WERI-Rb-1 (cell line): ENCODE measurements at regions not wholly inside any gene's neighbourhood (a gene's known extent, or its start where the extent isn't known, plus 50 kb on each side); places are given as distances from the start of the nearest gene placed in this dataset.
"Not testable (repeated sequence)": the region's sequence is repeated elsewhere in the genome, so short reads cannot be mapped to it uniquely, and the experiment has no call there.

Source experiments
- DNase-seq: peaks from one replicate; pipeline ENCODE4 v3.0.0-alpha.2; 2020
- H3K27ac ChIP-seq: fragments of 250-450 bp; sonication (Bioruptor Pico); 2 replicates; pipeline ENCODE4 v1.5.1; 2020; ENCODE audit warnings: mild to moderate bottlenecking, moderate library complexity
- H3K27me3 ChIP-seq: fragments of 250-450 bp; sonication (Bioruptor Pico); 2 replicates; pipeline ENCODE4 v1.5.1; 2021; ENCODE audit warnings: mild to moderate bottlenecking, low read depth, moderate library complexity; ENCODE audit not compliant: insufficient read depth, severe bottlenecking
- H3K36me3 ChIP-seq: fragments of 250-450 bp; sonication (Bioruptor Pico); 2 replicates; pipeline ENCODE4 v1.5.1; 2020; ENCODE audit warnings: mild to moderate bottlenecking, moderate library complexity
- H3K4me3 ChIP-seq: 2 replicates; pipeline ENCODE4 v1.5.1; 2011; ENCODE audit warnings: low read depth, mild to moderate bottlenecking, control low read depth, low read length
- H3K9me3 ChIP-seq: fragments of 250-450 bp; sonication (Bioruptor Pico); 2 replicates; pipeline ENCODE4 v1.5.1; 2021; ENCODE audit warnings: mild to moderate bottlenecking, moderate library complexity; ENCODE audit not compliant: severe bottlenecking

GRCh38 chr2:87497700-87498099 is 250.2 kb upstream of the PLGLB2 start:
- not testable (repeated sequence) for H3K9me3 ChIP-seq, H3K36me3 ChIP-seq, DNase-seq, H3K4me3 ChIP-seq, H3K27me3 ChIP-seq, H3K27ac ChIP-seq

GRCh38 chr2:87498169-87498853 is 249.6 kb upstream of the PLGLB2 start:
- H3K4me3 ChIP-seq, H3K9me3 ChIP-seq, H3K27me3 ChIP-seq, DNase-seq, H3K27ac ChIP-seq, H3K36me3 ChIP-seq: not testable (repeated sequence)

- DNase-seq, H3K9me3 ChIP-seq, H3K36me3 ChIP-seq, H3K27me3 ChIP-seq, H3K4me3 ChIP-seq, H3K27ac ChIP-seq: not testable (repeated sequence)
Observed at GRCh38 chr2:87498854-87499238, 249.0 kb upstream of the PLGLB2 start.

GRCh38 chr2:87499860-87500259 is 248.0 kb upstream of the PLGLB2 start:
- not testable (repeated sequence) for H3K36me3 ChIP-seq, DNase-seq, H3K9me3 ChIP-seq, H3K4me3 ChIP-seq, H3K27ac ChIP-seq, H3K27me3 ChIP-seq

GRCh38 chr2:87500421-87500820 is 247.5 kb upstream of the PLGLB2 start:
- H3K27ac ChIP-seq, DNase-seq: not testable (repeated sequence)

GRCh38 chr2:87500951-87501350 is 246.9 kb upstream of the PLGLB2 start:
- not testable (repeated sequence) for H3K4me3 ChIP-seq, H3K27me3 ChIP-seq, DNase-seq, H3K36me3 ChIP-seq, H3K27ac ChIP-seq, H3K9me3 ChIP-seq

More at GRCh38 chr2:87500421-87500820, 247.5 kb upstream of the PLGLB2 start:
- H3K4me3 ChIP-seq, H3K36me3 ChIP-seq, H3K27me3 ChIP-seq, H3K9me3 ChIP-seq: not testable (repeated sequence)

- DNase-seq, H3K36me3 ChIP-seq, H3K4me3 ChIP-seq, H3K27ac ChIP-seq, H3K27me3 ChIP-seq, H3K9me3 ChIP-seq: not testable (repeated sequence)
Observed at GRCh38 chr2:87502948-87503347, 244.9 kb upstream of the PLGLB2 start.

GRCh38 chr2:87505239-87505638 is 242.6 kb upstream of the PLGLB2 start:
- not testable (repeated sequence) for H3K4me3 ChIP-seq

GRCh38 chr2:87505909-87506308 is 242.0 kb upstream of the PLGLB2 start:
- not testable (repeated sequence) for DNase-seq, H3K4me3 ChIP-seq, H3K27me3 ChIP-seq, H3K36me3 ChIP-seq, H3K9me3 ChIP-seq, H3K27ac ChIP-seq

More at GRCh38 chr2:87505239-87505638, 242.6 kb upstream of the PLGLB2 start:
- not testable (repeated sequence) for H3K27ac ChIP-seq, H3K27me3 ChIP-seq, DNase-seq, H3K9me3 ChIP-seq, H3K36me3 ChIP-seq

GRCh38 chr2:87507378-87508348 is 240.2 kb upstream of the PLGLB2 start:
- not testable (repeated sequence) for H3K27me3 ChIP-seq, DNase-seq

GRCh38 chr2:87511195-87511778 is 236.6 kb upstream of the PLGLB2 start:
- not testable (repeated sequence) for H3K4me3 ChIP-seq, H3K9me3 ChIP-seq, DNase-seq, H3K36me3 ChIP-seq, H3K27ac ChIP-seq, H3K27me3 ChIP-seq

More at GRCh38 chr2:87507378-87508348, 240.2 kb upstream of the PLGLB2 start:
- not testable (repeated sequence) for H3K36me3 ChIP-seq, H3K4me3 ChIP-seq, H3K9me3 ChIP-seq, H3K27ac ChIP-seq

GRCh38 chr2:87512864-87513530 is 234.9 kb upstream of the PLGLB2 start:
- H3K9me3 ChIP-seq, H3K27ac ChIP-seq, DNase-seq, H3K4me3 ChIP-seq, H3K36me3 ChIP-seq, H3K27me3 ChIP-seq: not testable (repeated sequence)

- not testable (repeated sequence) for DNase-seq, H3K27ac ChIP-seq
Observed at GRCh38 chr2:87514034-87514433, 233.9 kb upstream of the PLGLB2 start.

GRCh38 chr2:87514515-87514914 is 233.4 kb upstream of the PLGLB2 start:
- H3K27me3 ChIP-seq, DNase-seq, H3K27ac ChIP-seq: not testable (repeated sequence)

More at GRCh38 chr2:87514034-87514433, 233.9 kb upstream of the PLGLB2 start:
- not testable (repeated sequence) for H3K27me3 ChIP-seq, H3K4me3 ChIP-seq, H3K9me3 ChIP-seq, H3K36me3 ChIP-seq

More at GRCh38 chr2:87514515-87514914, 233.4 kb upstream of the PLGLB2 start:
- not testable (repeated sequence) for H3K9me3 ChIP-seq, H3K36me3 ChIP-seq, H3K4me3 ChIP-seq
